ENCODE measurements at regions not wholly inside any gene's neighbourhood (a gene's known extent, or its start where the extent isn't known, plus 50 kb on each side); places are given as distances from the start of the nearest gene placed in this dataset.

DNA sequence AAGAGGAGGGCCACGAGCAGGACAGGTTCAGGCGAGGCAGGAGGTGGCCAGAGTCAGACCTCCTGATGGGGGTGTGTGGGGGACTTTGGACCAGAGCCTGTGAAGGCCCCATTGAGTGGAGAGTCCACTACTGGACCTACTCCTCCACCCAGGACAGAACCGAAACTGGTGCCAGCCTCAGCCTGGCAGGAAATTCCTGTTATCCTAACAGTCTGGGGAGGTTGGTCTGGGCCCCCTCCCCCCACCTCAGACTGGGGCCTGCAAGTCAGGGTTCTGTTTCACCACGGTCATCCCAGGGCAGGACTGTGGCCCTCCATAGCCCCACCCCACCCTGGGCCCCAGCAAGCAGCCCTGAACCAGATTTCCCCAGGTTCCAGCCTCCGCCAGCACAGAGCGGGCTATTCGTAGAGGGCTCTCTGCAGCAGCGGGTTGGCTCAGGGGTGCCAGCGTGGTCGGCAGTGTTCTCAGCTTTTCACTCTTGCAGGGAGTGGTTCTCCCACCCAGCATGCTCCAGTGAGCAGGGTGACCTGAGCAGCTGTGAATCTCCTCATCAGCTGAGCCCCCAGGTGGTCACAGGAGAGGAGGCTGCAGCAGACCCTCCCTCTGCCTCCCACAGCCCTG lies 217.3 kb downstream of the TBC1D2B start:
- no peak for DNase-seq

DNA sequence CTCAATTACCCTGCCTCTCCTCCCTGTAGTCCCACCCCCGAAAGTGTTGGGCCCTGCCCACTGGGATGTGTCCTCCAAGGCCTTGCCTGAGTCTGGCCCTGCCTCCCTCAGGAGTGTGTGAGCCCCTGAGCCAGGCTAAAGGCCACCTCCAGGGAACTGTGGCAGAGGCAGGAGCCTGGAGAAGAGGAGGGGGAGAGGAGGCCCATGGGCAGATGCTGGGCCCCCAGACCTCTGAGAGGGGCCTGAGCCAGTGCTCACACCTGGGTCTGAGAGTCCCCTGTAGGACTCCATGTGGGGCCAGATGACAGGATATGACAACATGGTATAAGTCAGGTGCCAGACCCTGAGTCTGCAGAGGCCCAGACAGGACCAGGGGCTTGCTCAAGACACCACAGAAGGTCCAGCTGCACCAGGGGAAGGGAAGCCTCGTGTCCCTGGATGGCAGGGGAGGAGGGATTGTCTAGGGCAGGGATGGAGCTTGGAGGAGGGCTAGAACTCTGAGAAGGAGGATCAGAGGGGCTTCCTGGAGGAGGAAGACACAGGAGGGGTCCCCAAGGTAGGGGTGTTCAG lies 217.9 kb downstream of the TBC1D2B start:
- no peak for DNase-seq

DNA sequence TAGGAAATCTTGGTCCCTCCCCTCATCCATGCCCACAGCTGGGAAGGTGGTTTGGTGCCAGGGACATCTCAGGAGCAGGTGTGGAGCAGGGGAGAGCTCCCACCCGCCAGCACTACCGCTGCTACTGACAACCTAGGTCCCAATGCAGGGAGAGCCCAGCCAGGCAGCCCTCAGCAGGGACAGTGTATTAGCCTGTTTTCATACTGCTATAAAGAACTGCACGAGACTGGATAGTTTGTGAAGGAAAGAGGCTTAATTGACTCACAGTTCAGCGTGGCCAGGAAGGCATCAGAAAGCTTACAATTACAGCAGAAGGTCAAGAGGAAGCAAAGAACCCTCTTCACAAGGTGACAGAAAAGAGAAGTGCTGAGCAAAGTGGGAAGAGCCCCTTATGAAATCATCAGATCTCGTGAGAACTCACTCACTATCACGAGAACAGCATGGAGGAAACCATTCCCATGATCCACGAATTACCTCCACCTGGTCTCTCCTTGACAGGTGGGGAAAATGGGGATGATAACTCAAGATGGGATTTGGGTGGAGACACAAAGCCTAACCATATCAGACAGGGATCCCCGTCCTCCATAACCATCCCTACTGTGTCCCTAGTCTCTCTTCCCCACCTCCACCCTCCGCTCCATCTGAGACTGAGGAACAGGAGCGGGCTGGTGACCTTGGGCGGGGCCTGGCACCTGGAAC lies 218.6 kb downstream of the TBC1D2B start:
- no peak for DNase-seq

DNA sequence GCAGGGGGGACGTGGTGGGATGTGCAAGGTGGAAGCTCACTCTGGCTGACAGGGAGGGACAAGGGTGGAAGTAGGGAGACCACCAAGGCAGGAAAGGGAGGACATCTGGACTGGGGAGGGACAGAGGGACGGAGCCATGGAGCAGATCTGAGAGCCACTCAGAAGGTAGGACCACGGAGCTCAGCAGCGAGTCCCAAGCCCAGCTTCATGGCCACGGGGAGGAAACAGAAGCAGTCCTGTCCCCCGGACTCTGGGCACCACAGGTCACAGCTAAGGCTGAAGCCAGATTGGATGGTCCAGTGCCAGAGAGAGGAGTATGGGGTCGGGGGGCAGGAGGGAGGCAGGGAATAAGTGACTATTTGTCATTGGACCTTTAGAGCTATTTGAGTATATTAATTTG lies 220.1 kb downstream of the TBC1D2B start:
- no peak for DNase-seq

DNA sequence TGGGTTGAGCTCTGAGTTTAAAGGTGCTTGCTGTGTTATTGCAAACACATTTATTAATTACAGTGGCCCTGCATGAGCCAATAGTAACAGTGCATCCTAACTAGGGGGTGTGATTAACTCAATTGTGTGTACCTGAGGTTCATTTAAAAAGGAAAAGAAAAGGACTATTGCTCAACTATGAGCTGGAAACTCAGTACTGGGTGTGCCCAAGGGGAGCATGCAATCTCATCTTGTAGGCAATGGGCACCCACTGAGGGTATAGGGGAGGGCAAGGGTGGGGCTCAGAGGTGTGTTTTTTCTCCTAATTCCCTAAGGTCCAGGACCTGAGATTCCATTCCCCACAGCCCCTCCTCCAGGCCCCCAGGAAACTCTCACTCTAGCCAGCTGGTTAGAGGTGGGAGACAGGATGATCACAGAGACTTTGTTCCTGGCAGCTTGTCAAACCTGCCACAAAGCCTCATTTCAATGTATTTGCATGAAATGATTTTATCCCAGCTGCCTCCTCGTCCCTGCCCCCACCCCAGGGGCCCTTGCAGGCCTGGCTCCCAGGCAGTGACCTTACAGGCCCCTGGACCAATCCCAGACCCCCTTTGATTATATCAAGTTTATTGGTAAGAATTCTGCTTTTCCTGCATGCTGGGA lies 220.7 kb downstream of the TBC1D2B start:
- DNase-seq: no peak

DNA sequence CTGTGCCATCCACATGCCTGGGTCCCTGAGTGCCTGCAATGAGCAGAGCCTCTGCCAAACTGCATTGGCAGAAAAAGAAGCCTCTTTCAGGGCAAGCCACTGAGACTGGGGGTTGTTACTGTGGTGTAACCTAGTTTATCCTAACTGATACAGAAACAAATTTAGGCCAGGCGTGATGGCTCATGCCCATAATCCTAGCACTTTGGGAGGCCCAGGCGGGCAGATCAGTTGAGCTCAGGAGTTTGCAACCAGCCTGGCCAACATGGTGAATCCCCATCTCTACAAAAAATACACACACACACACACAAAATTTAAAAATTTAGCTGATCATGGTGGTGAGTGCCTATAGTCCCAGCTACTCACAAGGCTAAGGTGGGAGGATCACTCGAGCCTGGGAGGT lies 221.6 kb downstream of the TBC1D2B start:
- DNase-seq: no peak

DNA sequence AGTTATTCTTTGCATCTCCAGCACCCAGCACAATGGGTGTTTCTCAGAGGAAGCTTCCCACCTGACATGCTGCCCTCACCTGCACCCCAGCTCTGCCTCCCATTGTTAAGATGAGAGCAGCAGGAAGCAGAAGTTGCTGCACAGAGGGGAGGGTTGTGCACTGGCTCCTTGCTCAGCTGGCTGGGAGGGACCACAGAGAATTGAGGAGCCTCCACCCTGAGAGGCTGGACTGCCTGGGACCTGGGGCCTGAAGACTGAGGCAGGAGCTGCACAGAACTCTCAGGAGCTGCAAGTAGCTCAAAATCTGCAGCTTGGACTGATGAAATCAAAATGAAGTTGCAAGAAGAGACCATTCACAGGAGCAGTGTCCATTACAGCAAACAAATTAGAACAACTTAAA lies 222.3 kb upstream of the LINGO1 start:
- DNase-seq: no peak

DNA sequence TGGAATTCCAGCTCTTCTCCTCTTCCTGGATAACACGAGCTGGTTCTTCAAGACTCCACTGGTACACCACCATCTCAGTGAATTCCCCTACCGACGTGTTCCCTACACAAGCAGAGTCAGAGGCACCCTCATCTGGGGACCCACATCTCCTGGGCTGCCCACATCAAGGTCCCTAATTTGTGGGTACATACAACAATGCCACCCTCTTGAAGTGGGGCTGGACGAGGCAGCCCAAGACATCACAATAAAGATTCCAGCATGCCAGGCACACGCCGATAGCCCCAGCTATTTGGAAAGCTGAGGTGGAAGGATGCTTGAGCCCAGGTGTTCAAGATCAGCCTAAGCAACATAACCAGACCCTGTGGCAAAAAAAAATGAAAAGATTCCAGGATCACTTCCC lies 221.2 kb upstream of the LINGO1 start:
- DNase-seq: no peak

DNA sequence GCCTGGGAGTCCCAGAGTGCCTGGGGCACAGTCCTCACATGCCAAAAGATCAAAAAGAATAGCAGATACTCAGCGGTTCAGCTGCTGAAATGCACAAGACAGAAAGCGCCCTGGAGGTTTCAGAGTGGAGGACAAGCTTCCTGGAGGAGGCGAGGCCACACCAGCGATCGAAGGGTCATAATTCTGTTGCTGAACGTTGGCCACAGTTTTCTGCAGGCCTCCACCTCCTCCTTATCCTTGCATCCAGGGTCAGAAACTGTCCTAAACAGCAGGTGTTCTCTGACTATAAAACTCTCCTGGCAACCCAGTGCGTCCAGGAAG lies 220.3 kb upstream of the LINGO1 start:
- DNase-seq: no peak

DNA sequence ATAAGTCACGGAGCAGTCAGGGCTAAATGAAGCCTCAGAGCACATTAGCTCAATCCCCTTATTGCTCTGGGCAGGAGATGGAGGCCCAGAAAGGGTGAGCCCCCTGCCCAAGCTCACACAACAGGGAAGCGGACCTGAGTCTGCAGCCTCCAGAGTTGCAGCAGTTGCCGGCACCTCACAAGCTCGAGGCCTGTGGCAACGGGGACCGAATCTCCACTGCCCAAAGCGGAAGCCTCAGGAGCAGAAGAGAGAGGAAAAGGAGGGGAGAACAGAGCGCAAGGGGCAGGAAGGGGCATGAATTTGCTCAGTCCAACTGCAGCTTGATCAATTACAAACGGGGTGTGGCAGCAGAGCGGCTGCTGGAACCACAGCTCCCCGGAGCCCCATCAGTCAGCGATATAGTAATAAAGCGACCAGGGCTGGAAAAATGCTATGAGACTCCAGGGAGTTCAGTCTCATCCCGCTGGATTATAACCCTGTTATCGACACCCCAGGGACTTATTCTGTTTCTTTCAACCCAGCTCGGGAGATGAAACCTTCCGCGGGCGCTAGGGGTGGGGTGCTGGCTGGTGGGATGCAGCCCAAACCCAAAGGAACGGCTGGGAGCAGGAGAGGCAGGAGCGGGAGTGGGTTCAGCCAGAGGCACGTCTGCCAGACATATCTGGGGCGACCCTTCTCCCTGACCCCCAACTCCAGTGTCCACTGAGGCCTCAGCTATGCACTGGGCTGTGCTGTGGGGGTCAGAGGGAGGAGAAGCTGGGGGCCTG lies 219.7 kb upstream of the LINGO1 start:
- no peak for DNase-seq

DNA sequence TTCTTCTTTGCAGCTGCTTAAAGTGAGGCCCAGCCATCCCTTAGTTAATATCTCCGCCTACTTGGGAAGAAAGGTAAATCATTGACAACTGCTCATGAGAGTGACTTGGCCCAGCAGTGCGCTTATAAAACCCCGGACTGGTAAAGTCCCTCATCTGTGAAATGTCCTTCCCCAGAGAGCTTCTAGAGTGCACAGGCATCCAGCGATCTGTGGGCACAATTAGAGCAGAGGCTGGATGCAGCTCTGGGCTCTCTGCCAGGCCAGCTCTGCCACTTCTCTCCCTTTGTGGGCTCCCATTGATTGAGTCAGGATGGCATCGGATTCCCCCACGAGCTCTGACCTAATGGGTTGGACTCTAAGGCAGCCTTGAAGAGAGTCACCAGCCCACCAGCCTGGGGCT lies 219.0 kb upstream of the LINGO1 start:
- DNase-seq: no peak

DNA sequence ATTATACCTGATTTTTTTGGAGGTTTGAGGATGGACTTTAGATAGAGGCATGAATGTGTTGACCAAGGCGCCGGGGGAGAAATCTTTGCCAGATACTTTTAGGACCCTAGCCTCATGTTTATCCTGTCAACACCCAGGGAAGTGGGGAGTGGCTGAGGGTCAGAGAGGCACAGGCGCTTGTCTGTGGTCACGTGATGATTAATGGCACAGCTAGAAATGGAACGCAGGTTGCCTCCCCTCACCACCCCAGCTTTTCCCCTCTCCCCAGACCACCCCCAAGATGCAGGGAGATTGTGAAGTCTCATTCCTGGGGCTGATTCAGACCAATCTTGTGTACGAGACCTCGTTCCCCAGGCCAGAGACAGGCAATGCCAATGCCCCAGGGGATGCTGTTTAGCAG lies 218.4 kb upstream of the LINGO1 start:
- DNase-seq: no peak

DNA sequence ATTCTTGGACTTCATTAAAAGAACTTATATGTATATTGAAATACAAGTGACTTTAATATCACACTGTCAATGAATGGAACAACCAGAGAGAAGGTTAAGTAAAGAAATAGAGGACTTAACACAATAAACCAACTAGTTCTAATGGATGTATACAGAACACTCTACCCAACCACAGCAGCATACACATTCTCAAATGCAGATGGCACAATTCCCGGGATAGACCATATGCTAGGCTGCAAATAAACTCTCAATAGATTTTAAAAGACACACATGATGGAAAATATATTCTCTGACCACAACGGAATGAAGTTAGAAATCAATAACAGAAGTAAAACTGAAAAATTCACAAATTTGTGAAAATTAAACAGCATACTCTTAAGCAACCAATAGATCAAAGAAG lies 214.3 kb upstream of the LINGO1 start:
- DNase-seq: no peak

DNA sequence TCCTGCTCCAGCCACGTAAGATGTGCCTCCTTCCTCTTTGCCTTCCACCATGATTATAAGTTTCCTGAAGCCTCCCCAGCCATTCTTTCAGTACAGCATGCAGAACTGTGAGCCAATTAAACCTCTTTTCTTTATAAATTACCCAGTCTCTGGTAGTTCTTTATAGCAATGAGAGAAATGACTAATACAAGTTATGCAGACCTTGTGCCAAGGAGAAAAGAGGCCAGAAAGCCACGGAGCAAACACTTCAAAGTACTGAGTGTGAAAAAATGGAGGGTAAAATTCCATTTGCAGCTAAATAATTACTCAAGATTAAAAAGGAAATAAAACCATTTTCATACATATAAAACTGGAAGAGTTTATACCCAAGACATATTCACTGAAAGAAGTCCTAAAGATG lies 213.6 kb upstream of the LINGO1 start:
- DNase-seq: no peak

DNA sequence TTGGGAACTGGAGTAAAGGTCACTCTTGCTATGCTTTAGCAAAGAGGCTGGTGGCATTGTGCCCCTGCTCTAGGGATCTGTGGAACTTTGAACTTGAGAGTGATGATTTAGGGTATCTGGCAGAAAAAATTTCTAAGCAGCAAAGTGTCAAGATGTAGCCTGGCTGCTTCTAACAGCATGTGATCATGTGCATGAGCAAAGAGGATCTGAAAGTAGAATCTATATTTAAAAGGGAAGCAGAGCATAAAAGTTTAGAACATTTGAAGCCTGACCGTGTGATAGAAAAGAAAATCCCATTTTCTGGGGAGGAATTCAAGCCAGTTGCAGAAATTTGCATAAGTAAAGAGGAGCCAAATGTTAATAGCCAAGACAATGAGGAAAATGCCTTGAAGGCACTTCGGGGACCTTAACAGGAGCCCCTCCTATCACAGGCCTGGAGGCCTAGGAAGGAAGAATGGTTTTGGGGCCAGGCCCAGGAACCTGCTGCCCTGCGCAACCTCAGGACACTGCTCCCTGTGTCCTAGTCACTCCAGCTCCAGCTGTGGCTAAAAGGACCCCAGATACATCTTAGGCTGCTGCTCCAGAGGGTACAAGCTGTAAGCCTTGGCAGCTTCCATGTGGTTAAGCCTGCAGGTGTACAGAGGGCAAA lies 212.2 kb upstream of the LINGO1 start:
- DNase-seq: no peak

DNA sequence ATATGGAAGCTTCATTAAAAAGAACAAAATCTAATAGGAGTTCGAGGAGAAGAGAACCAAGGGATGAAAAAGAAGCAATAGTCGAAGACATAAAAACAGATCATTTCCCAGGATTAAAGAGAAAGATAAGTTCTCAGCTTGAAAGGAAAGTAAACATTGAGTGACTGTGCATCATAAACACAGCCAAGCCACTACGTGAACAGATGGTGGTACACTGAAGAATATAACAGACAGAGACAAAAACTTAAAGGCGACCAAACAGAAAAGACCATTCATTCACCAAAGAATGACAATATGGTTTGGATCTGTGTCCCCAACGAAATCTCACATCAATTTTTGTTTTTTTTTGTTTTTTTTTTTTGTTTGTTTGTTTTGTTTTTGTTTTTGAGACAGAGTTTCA lies 210.8 kb upstream of the LINGO1 start:
- DNase-seq: no peak

DNA sequence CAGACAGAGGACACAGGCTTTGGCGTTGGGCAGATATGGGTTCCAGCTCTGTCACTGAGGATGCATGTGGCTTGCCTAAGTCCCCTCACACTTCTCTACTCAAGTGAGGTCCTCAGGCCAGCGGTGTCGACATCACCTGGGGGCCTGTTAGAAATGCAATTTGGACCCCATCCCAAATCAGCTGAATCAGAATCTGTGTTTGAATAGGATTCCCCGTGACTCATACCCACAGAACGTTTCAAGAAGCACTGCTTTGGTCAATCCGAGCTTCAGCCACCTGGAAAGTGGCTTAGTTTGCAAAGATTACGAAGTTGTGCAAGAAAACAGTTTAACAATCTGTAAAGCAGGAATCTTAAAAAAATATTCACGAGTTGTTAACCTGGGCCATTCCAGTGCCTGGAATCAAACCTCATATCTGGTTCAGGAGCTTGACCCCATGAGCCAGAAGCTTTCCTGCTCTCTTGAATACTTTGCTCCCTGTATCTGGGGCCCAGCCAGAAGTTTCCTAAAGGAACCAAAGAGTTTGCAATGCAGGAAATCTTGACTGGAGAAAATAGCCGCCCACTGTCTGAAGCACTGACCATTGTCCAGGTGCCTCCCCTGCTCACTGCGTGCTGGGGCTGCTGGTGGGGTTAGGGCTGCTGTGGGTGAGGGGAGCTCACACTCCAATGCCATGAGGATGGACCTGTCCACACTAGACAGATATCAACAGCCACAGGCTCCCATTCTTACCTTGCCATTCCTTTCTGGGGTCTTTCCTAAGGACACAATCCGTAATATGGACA lies 208.5 kb upstream of the LINGO1 start:
- no peak for DNase-seq

DNA sequence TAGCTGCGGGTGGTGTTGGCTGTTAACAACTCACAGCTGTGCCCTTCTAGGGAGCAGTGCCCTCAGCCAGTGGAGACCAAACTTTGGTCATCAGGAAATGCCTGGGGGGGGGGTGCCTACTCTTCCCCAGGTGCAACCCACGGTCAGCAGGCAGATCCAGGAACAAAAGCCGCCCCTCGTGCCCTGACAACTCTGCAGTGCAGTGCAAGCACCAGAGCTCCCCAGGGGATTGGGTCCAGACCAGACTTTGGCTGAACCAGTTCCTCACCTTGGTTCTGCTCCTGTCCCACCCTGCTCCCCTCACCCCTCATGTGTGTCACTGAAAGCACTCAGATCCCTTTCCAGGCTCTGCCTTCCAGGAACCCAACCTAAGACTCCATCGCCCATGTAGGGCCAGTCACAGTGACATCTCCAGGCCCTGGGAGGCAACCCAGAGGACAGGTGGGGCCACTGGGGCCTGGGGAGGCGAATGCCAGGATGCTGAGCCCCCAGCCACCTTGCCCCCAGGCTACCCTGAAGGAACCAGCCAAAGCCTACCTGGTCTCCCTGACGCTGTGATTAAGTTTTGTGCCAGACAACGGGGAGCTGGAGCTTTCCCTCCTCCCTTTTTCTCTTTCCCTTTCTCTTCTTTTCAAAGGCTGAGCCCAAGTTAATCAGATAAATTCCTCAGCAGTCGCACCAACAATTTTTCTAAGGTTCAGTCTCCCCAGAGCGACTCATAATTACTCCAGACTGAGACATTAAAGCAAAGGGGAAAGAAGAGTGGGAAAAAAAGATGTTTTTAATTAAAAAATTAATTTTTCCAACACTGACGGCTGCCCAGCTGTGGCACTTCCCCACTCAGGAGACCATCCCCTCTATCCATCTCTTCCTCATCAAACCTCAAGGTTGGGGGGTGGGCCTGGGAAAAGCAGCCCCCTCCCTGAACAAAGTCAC lies 207.5 kb upstream of the LINGO1 start:
- DNase-seq: no peak

DNA sequence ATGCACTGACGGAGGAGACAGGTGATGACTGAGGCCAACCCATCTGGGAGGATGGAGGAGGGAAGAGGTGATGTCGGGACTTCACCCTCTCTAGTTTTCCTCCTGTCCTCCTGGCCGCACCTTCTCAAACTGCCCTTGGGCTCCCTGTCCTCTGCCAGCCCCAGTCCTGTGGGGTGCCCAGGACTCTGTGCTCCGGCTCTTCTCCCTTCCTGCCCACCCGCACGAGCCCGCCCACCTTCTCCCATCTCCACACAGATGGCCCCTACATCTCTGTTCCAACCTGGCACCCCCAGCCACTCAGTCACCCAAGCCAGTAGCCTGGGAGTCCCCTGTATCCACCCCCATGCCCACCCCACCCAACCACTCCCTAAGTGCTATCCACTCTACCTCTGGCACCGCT lies 206.7 kb upstream of the LINGO1 start:
- DNase-seq: no peak

DNA sequence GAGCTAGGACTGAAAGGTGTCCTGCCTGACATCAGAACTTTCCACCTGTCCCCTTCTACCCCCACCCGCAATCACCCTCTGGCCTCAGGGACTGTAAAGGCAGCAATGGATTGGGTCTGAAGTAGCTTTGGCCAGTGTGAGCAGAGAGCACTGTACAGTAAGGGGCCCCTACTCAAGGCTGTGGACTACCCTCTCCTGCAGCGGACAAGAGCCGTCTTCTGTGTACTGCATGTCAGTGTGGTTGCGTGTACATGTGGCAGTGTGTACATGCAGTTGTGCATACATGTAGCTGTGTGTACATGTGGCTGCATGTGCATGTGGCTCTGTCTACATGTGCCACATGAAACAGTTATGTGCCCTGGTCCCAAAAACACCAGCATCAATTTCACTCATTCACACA lies 205.9 kb upstream of the LINGO1 start:
- DNase-seq: no peak

DNA sequence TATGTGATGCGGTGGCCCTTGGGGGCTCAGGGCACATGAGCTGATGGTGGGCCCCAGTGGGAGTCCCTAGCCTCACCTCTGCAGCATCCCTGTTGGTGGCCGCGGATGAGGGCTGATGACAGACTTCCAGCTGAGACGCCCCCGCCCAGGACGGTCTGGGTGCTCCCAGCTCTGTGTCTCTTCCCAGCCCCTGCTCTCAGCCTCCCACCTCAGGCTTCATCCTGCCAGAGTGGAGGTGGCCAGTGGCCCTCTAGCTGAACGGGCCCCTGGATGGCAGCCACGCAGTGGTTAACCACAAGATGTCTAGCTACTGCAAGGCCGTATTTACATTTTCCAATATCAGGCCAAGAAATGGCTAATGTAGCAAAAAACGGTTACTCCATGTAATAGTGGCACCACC lies 205.3 kb upstream of the LINGO1 start:
- DNase-seq: no peak
